ENCODE measurements at regions not wholly inside any gene's neighbourhood (a gene's known extent, or its start where the extent isn't known, plus 50 kb on each side); places are given as distances from the start of the nearest gene placed in this dataset.
"Not testable (repeated sequence)": the region's sequence is repeated elsewhere in the genome, so short reads cannot be mapped to it uniquely, and the experiment has no call there.

GRCh38 chr1:232164078-232164963 is 465.6 kb downstream of the SIPA1L2 start:
- no peaks in the 10 kb centered on the region for H3K9me3 Mint-ChIP-seq (ENCODE audit: unreplicated experiment)
- H3K4me3 Mint-ChIP-seq (ENCODE audit: unreplicated experiment): no peak overlapping the region
- CTCF ChIA-PET: no interaction called here
- DNase-seq: peak in 1 of 2 experiments; percentile 16
- Histone ChIP-seq H3K4me3 (ENCODE audit: low read depth, low read length) (no peak overlapping the region), H3K4me1 (no peaks in the 10 kb centered on the region), H3K27me3 (replicated peaks; ENCODE audit: control insufficient read depth, insufficient read depth, low read length) (no peaks in the 10 kb centered on the region), H3K36me3 (ENCODE audit: control insufficient read depth, insufficient read depth, low read length) (no peaks in the 10 kb centered on the region), H3K9me3 (no peaks in the 10 kb centered on the region)
- TF ChIP-seq, protein P1, sequence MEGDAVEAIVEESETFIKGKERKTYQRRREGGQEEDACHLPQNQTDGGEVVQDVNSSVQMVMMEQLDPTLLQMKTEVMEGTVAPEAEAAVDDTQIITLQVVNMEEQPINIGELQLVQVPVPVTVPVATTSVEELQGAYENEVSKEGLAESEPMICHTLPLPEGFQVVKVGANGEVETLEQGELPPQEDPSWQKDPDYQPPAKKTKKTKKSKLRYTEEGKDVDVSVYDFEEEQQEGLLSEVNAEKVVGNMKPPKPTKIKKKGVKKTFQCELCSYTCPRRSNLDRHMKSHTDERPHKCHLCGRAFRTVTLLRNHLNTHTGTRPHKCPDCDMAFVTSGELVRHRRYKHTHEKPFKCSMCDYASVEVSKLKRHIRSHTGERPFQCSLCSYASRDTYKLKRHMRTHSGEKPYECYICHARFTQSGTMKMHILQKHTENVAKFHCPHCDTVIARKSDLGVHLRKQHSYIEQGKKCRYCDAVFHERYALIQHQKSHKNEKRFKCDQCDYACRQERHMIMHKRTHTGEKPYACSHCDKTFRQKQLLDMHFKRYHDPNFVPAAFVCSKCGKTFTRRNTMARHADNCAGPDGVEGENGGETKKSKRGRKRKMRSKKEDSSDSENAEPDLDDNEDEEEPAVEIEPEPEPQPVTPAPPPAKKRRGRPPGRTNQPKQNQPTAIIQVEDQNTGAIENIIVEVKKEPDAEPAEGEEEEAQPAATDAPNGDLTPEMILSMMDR (IDR thresholded peaks at IDR 0.05; ENCODE audit: insufficient read depth in 1 of 2, low read depth in 1 of 2, low read length in 1 of 2, severe bottlenecking in 1 of 2, unreplicated experiment in 1 of 2): no peak
- POLR2A ChIA-PET: no interaction called here
- H3K4me1 Mint-ChIP-seq (ENCODE audit: low read depth, unreplicated experiment): peaks cover 12% of the 10 kb centered on the region
- no peak overlapping the region for H3K27ac Mint-ChIP-seq (ENCODE audit: unreplicated experiment)
- intact Hi-C loops (cut with micrococcal nuclease; ENCODE audit: unreplicated experiment): no loop called here
- BruUV-seq (replicated peaks): no TSS peak
- no peaks in the 10 kb centered on the region for H3K27me3 Mint-ChIP-seq (ENCODE audit: insufficient read depth, unreplicated experiment)
- no peaks in the 10 kb centered on the region for H3K36me3 Mint-ChIP-seq (ENCODE audit: insufficient read depth, unreplicated experiment)

DNA sequence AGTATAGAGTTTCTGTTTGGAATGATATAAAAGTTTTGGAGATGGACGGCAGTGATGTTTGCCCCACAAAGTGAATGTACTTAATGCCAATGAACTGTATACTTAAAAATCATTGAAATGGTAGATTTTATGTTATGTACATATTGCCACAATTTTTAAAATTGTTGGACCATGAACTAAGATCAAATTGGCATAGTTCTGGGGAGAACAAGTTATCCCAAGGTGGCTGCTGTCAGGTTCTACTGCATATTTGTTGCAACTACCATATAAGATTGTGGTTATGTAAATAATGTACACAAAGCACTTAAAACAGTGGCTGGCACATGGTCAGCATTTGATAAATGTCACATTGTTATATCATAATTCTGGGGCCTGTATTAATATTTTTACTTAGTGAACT is 466.4 kb downstream of the SIPA1L2 start:
- no peaks in the 10 kb centered on the region for H3K4me1 ChIP-seq
- CTCF ChIA-PET: no interaction called here
- H3K9me3 ChIP-seq: peaks cover under 1% of the 10 kb centered on the region; the same call in 1 of the 2 replicates
- no peaks in the 10 kb centered on the region for H3K36me3 Mint-ChIP-seq (ENCODE audit: insufficient read depth, unreplicated experiment)
- TF ChIP-seq, protein P1 (IDR thresholded peaks at IDR 0.05; ENCODE audit: insufficient read depth in 1 of 2, low read depth in 1 of 2, low read length in 1 of 2, severe bottlenecking in 1 of 2, unreplicated experiment in 1 of 2): no peak
- intact Hi-C loops (cut with micrococcal nuclease; ENCODE audit: unreplicated experiment): no loop called here
- no peak overlapping the region for H3K4me3 ChIP-seq (ENCODE audit: low read depth, low read length)
- no peaks in the 10 kb centered on the region for H3K36me3 ChIP-seq (ENCODE audit: control insufficient read depth, insufficient read depth, low read length)
- H3K4me1 Mint-ChIP-seq (ENCODE audit: low read depth, unreplicated experiment): peaks cover 9% of the 10 kb centered on the region
- no peak overlapping the region for H3K4me3 Mint-ChIP-seq (ENCODE audit: unreplicated experiment)
- no peak for DNase-seq
- POLR2A ChIA-PET: no interaction called here
- H3K27me3 ChIP-seq (replicated peaks; ENCODE audit: control insufficient read depth, insufficient read depth, low read length): no peaks in the 10 kb centered on the region
- no TSS peak for BruUV-seq (replicated peaks)
- no peak overlapping the region for H3K27ac Mint-ChIP-seq (ENCODE audit: unreplicated experiment)
- H3K27me3 Mint-ChIP-seq (ENCODE audit: insufficient read depth, unreplicated experiment): no peaks in the 10 kb centered on the region
- peaks cover 4% of the 10 kb centered on the region for H3K9me3 Mint-ChIP-seq (ENCODE audit: unreplicated experiment)

GRCh38 chr1:232162001-232162400 is 467.9 kb downstream of the SIPA1L2 start:
- no peak overlapping the region for H3K4me3 ChIP-seq (ENCODE audit: low read depth, low read length)
- no peaks in the 10 kb centered on the region for H3K27me3 Mint-ChIP-seq (ENCODE audit: insufficient read depth, unreplicated experiment)
- ChIA-PET POLR2A (no interaction called here), CTCF (no interaction called here)
- no peaks in the 10 kb centered on the region for H3K36me3 Mint-ChIP-seq (ENCODE audit: insufficient read depth, unreplicated experiment)
- no peak overlapping the region for H3K27ac Mint-ChIP-seq (ENCODE audit: unreplicated experiment)
- H3K9me3 Mint-ChIP-seq (ENCODE audit: unreplicated experiment): peaks cover 9% of the 10 kb centered on the region
- intact Hi-C loops (cut with micrococcal nuclease; ENCODE audit: unreplicated experiment): no loop called here
- peaks cover 6% of the 10 kb centered on the region for H3K4me1 Mint-ChIP-seq (ENCODE audit: low read depth, unreplicated experiment)
- peaks cover 2% of the 10 kb centered on the region; the same call in 1 of the 2 replicates for H3K9me3 ChIP-seq
- no TSS peak for BruUV-seq (replicated peaks)
- H3K36me3 ChIP-seq (ENCODE audit: control insufficient read depth, insufficient read depth, low read length): no peaks in the 10 kb centered on the region
- H3K27me3 ChIP-seq (replicated peaks; ENCODE audit: control insufficient read depth, insufficient read depth, low read length): no peaks in the 10 kb centered on the region
- H3K4me1 ChIP-seq: no peaks in the 10 kb centered on the region
- TF ChIP-seq, protein P1 (IDR thresholded peaks at IDR 0.05; ENCODE audit: insufficient read depth in 1 of 2, low read depth in 1 of 2, low read length in 1 of 2, severe bottlenecking in 1 of 2, unreplicated experiment in 1 of 2): no peak
- DNase-seq: no peak
- H3K4me3 Mint-ChIP-seq (ENCODE audit: unreplicated experiment): no peak overlapping the region

DNA sequence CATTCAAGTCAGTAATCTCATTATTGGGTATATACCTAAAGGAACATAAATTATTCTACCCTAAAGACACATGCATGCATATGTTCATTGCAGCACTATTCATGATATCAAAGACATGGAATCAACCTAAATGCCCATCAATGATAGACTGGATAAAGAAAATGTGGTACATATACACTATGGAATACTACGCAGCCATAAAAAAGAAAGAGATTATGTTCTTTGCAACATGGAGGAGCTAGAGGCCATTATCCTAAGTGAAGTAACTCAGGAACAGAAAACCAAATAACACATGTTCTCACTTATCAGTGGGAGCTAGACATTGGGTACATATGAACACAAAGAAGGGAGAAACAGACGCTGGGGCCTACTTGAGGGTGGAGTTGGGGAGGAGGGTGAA is 471.4 kb downstream of the SIPA1L2 start:
- H3K4me1 ChIP-seq; H3K36me3 Mint-ChIP-seq (ENCODE audit: insufficient read depth, unreplicated experiment); intact Hi-C loops (cut with micrococcal nuclease; ENCODE audit: unreplicated experiment); H3K36me3 ChIP-seq (ENCODE audit: control insufficient read depth, insufficient read depth, low read length); H3K27me3 Mint-ChIP-seq (ENCODE audit: insufficient read depth, unreplicated experiment); BruUV-seq (replicated peaks); POLR2A ChIA-PET; DNase-seq; H3K4me1 Mint-ChIP-seq (ENCODE audit: low read depth, unreplicated experiment); H3K4me3 Mint-ChIP-seq (ENCODE audit: unreplicated experiment); H3K9me3 ChIP-seq; H3K9me3 Mint-ChIP-seq (ENCODE audit: unreplicated experiment); H3K27ac Mint-ChIP-seq (ENCODE audit: unreplicated experiment); H3K27me3 ChIP-seq (replicated peaks; ENCODE audit: control insufficient read depth, insufficient read depth, low read length); CTCF ChIA-PET; H3K4me3 ChIP-seq (ENCODE audit: low read depth, low read length): not testable (repeated sequence)

DNA sequence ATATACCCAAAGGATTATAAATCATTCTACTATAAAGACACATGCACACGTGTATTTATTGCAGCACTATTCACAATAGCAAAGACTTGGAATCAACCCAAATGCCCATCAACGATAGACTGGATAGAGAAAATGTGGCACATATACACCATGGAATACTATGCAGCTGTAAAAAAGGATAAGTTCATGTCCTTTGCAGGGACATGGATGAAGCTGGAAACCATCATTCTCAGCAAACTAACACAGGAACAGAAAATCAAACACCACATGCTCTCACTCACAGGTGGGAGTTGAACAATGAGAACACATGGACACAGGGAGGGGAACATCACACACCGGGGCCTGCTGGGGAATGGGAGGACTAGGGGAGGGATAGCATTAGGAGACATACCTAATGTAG is 473.9 kb downstream of the SIPA1L2 start:
- H3K27me3 ChIP-seq (replicated peaks; ENCODE audit: control insufficient read depth, insufficient read depth, low read length); BruUV-seq (replicated peaks); H3K27me3 Mint-ChIP-seq (ENCODE audit: insufficient read depth, unreplicated experiment); H3K4me3 Mint-ChIP-seq (ENCODE audit: unreplicated experiment); CTCF ChIA-PET; H3K4me1 ChIP-seq; H3K9me3 Mint-ChIP-seq (ENCODE audit: unreplicated experiment); H3K9me3 ChIP-seq; H3K27ac Mint-ChIP-seq (ENCODE audit: unreplicated experiment); H3K36me3 ChIP-seq (ENCODE audit: control insufficient read depth, insufficient read depth, low read length); H3K4me1 Mint-ChIP-seq (ENCODE audit: low read depth, unreplicated experiment); H3K36me3 Mint-ChIP-seq (ENCODE audit: insufficient read depth, unreplicated experiment); POLR2A ChIA-PET; intact Hi-C loops (cut with micrococcal nuclease; ENCODE audit: unreplicated experiment); H3K4me3 ChIP-seq (ENCODE audit: low read depth, low read length); DNase-seq: not testable (repeated sequence)
